ENCODE measurements at regions not wholly inside any gene's neighbourhood (a gene's known extent, or its start where the extent isn't known, plus 50 kb on each side); places are given as distances from the start of the nearest gene placed in this dataset.

DNA sequence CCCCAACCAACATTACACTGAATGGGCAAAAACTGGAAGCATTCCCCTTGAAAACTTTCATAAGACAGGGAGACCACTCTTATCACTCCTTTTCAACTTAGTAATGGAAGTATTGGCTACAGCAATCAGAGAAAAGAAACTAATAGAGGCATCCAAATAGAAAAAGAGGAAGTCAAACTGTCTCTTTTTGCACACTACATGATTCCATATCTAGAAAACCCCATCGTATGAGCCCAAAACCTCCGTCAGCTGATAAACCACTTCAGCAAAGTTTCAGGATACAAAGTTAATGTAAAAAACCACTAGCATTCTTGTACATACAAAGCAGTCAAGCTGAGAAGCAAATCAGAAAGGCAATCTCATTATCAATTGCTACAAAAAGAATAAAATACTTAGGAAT, 580.4 kb upstream of the PTCHD4 start:
- H3K4me3 ChIP-seq (ENCODE audit: low read depth, low read length), result no peak overlapping the region
- no peaks in the 10 kb centered on the region for H3K36me3 ChIP-seq (replicated peaks)
- no peak for DNase-seq
- no peak overlapping the region for H3K27ac ChIP-seq
- no peak for TF ChIP-seq CTCF (IDR thresholded peaks at IDR 0.05; ENCODE audit: low read depth, low read length, missing control alignments)
- in situ Hi-C loops (cut with HindIII; ENCODE audit: low pct_ligation_motif_present, low sequenced_read_pairs), result no loop called here
- H3K27me3 ChIP-seq (replicated peaks), result no peaks in the 10 kb centered on the region

- no peak for TF ChIP-seq CTCF (IDR thresholded peaks at IDR 0.05; ENCODE audit: low read depth, low read length, missing control alignments)
- Histone ChIP-seq H3K36me3 (replicated peaks) (no peaks in the 10 kb centered on the region), H3K27ac (no peak overlapping the region), H3K4me3 (ENCODE audit: low read depth, low read length) (no peak overlapping the region), H3K27me3 (replicated peaks) (no peaks in the 10 kb centered on the region)
- in situ Hi-C loops (cut with HindIII; ENCODE audit: low pct_ligation_motif_present, low sequenced_read_pairs), result no loop called here
- no peak for DNase-seq
Observed at GRCh38 chr6:48689498-48689897, 578.5 kb upstream of the PTCHD4 start.

- Histone ChIP-seq H3K4me3 (ENCODE audit: low read depth, low read length) (no peak overlapping the region), H3K27me3 (replicated peaks) (no peaks in the 10 kb centered on the region), H3K36me3 (replicated peaks) (no peaks in the 10 kb centered on the region), H3K27ac (no peak overlapping the region)
- no peak for TF ChIP-seq CTCF (IDR thresholded peaks at IDR 0.05; ENCODE audit: low read depth, low read length, missing control alignments)
- in situ Hi-C loops (cut with HindIII; ENCODE audit: low pct_ligation_motif_present, low sequenced_read_pairs), result no loop called here
- no peak for DNase-seq
Observed at GRCh38 chr6:48678390-48678789, 567.4 kb upstream of the PTCHD4 start.

DNA sequence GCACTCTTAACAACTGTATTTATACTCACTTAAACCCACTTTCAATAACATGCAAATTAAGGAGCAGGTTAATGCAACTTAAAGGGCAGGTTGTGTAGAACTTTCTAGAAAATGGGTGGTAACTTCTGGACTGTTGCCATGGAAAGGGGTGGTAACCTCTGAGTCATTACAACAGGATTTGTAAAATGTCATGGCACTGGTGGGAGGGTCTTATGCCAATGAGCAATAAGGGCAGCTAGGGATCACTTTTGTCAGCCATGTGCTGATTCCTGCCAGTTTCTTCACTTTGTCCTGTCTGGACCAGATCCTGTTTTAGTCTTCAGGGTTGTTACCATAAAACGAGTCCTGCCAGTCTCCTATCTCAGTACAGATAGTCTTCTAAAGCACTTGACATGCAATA, 560.5 kb upstream of the PTCHD4 start:
- no peaks in the 10 kb centered on the region for H3K36me3 ChIP-seq (replicated peaks)
- in situ Hi-C loops (cut with HindIII; ENCODE audit: low pct_ligation_motif_present, low sequenced_read_pairs), result no loop called here
- no peak overlapping the region for H3K27ac ChIP-seq
- no peak overlapping the region for H3K4me3 ChIP-seq (ENCODE audit: low read depth, low read length)
- no peak for DNase-seq
- no peak for TF ChIP-seq CTCF (IDR thresholded peaks at IDR 0.05; ENCODE audit: low read depth, low read length, missing control alignments)
- H3K27me3 ChIP-seq (replicated peaks), result no peaks in the 10 kb centered on the region

GRCh38 chr6:48670546-48670945, 559.5 kb upstream of the PTCHD4 start:
- no peak for DNase-seq
- H3K27me3 ChIP-seq (replicated peaks), result no peaks in the 10 kb centered on the region
- no peak overlapping the region for H3K27ac ChIP-seq
- no peak for TF ChIP-seq CTCF (IDR thresholded peaks at IDR 0.05; ENCODE audit: low read depth, low read length, missing control alignments)
- in situ Hi-C loops (cut with HindIII; ENCODE audit: low pct_ligation_motif_present, low sequenced_read_pairs), result no loop called here
- no peaks in the 10 kb centered on the region for H3K36me3 ChIP-seq (replicated peaks)
- no peak overlapping the region for H3K4me3 ChIP-seq (ENCODE audit: low read depth, low read length)

DNA sequence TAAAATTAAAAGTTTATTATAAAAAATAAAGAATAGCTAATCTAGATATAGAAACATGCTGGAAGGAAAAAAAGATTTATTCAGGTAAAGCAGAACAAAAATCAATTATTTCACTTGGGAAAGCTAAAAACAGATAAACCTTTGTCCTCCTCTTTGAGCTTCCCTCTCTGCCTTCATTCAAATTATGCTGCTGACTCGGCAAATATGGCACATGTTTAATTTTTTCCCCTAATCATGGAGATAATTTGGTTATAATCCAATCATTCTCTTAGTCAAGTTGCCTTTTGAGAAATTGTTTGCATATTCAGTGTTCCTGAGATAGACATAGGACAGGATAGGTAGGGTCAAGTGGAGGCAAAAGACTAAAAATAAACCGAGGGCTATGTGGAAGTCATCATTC, 556.8 kb upstream of the PTCHD4 start:
- no peaks in the 10 kb centered on the region for H3K36me3 ChIP-seq (replicated peaks)
- no peak for DNase-seq
- H3K4me3 ChIP-seq (ENCODE audit: low read depth, low read length), result no peak overlapping the region
- TF ChIP-seq CTCF (IDR thresholded peaks at IDR 0.05; ENCODE audit: low read depth, low read length, missing control alignments), result no peak
- in situ Hi-C loops (cut with HindIII; ENCODE audit: low pct_ligation_motif_present, low sequenced_read_pairs), result no loop called here
- no peak overlapping the region for H3K27ac ChIP-seq
- H3K27me3 ChIP-seq (replicated peaks), result no peaks in the 10 kb centered on the region
